Muscle layer of duodenum (tissue), 2 donors: ENCODE measurements at regions not wholly inside any gene's neighbourhood (a gene's known extent, or its start where the extent isn't known, plus 50 kb on each side); places are given as distances from the start of the nearest gene placed in this dataset.
"Not testable (repeated sequence)": the region's sequence is repeated elsewhere in the genome, so short reads cannot be mapped to it uniquely, and the experiment has no call there.

Experiments used
- H3K27ac ChIP-seq: one replicate; pipeline ENCODE4 v1.7.0; 2013; ENCODE audit warnings: mild to moderate bottlenecking, low read length
- H3K27me3 ChIP-seq: one replicate; pipeline ENCODE4 v1.7.0; 2013; ENCODE audit warnings: low read depth, mild to moderate bottlenecking, control low read depth, low read length
- H3K36me3 ChIP-seq, 2 donors: one replicate each; pipeline ENCODE4 v1.7.0; 2013; ENCODE audit warnings: low read length in 2 of 2, control low read depth in 1 of 2, mild to moderate bottlenecking in 1 of 2; ENCODE audit not compliant: insufficient read depth in 2 of 2, control insufficient read depth in 1 of 2
- H3K4me1 ChIP-seq, 2 donors: one replicate each; pipeline ENCODE4 v1.7.0; 2013; ENCODE audit warnings: low read length in 2 of 2, mild to moderate bottlenecking in 2 of 2, control low read depth in 1 of 2, moderate library complexity in 1 of 2; ENCODE audit not compliant: insufficient read depth in 2 of 2, control insufficient read depth in 1 of 2
- H3K4me3 ChIP-seq, 2 donors: one replicate each; pipeline ENCODE4 v1.7.0; 2013; ENCODE audit warnings: low read length in 2 of 2, low read depth in 1 of 2, mild to moderate bottlenecking in 1 of 2
- H3K9me3 ChIP-seq, 2 donors: one replicate each; pipeline ENCODE4 v1.7.0; 2013; ENCODE audit warnings: low read length in 2 of 2, control low read depth in 1 of 2, mild to moderate bottlenecking in 1 of 2; ENCODE audit not compliant: control insufficient read depth in 1 of 2
- donor health status: healthy.

- H3K4me3 ChIP-seq, result no peak overlapping the region
- H3K27ac ChIP-seq, result no peak overlapping the region
- no peaks in the 10 kb centered on the region for H3K4me1 ChIP-seq
- H3K27me3 ChIP-seq, result no peaks in the 10 kb centered on the region
- H3K9me3 ChIP-seq, result peaks cover 0 to 14% of the 10 kb centered on the region in 2 donors
- H3K36me3 ChIP-seq, result no peaks in the 10 kb centered on the region
These were observed 132.1 kb downstream of the TFCP2L1 start for GRCh38 chr2:121152861-121153260.

- Histone ChIP-seq H3K27me3 (no peaks in the 10 kb centered on the region), H3K27ac (no peak overlapping the region), H3K4me1 (no peaks in the 10 kb centered on the region), H3K36me3 (no peaks in the 10 kb centered on the region), H3K9me3 (peaks cover 0 to 20% of the 10 kb centered on the region in 2 donors), H3K4me3 (no peak overlapping the region)
These were observed 131.5 kb downstream of the TFCP2L1 start for GRCh38 chr2:121153516-121153915.

- Histone ChIP-seq H3K27me3 (no peaks in the 10 kb centered on the region), H3K27ac (no peak overlapping the region), H3K4me1 (no peaks in the 10 kb centered on the region), H3K36me3 (no peaks in the 10 kb centered on the region), H3K9me3 (peaks cover 0 to 20% of the 10 kb centered on the region in 2 donors), H3K4me3 (no peak overlapping the region)
These were observed 129.4 kb downstream of the TFCP2L1 start for GRCh38 chr2:121155502-121156056.

GRCh38 chr2:121157481-121157880 lies 127.5 kb downstream of the TFCP2L1 start:
- H3K36me3 ChIP-seq, H3K27ac ChIP-seq, H3K27me3 ChIP-seq, H3K4me3 ChIP-seq, H3K4me1 ChIP-seq: not testable (repeated sequence)
- peaks cover 0 to 20% of the 10 kb centered on the region in 2 donors for H3K9me3 ChIP-seq

- Histone ChIP-seq H3K27ac (no peak overlapping the region), H3K9me3 (peaks cover 4 to 23% of the 10 kb centered on the region in 2 donors), H3K36me3 (no peaks in the 10 kb centered on the region), H3K27me3 (no peaks in the 10 kb centered on the region), H3K4me3 (no peak overlapping the region), H3K4me1 (no peaks in the 10 kb centered on the region)
These were observed 125.5 kb downstream of the TFCP2L1 start for GRCh38 chr2:121159291-121160071.

- H3K27ac ChIP-seq, result no peak overlapping the region
These were observed 124.6 kb downstream of the TFCP2L1 start for GRCh38 chr2:121160366-121160765.

GRCh38 chr2:121161272-121161671 lies 123.7 kb downstream of the TFCP2L1 start:
- no peak overlapping the region for H3K4me3 ChIP-seq

More at GRCh38 chr2:121160366-121160765, 124.6 kb downstream of the TFCP2L1 start:
- Histone ChIP-seq H3K9me3 (peaks cover 4 to 23% of the 10 kb centered on the region in 2 donors), H3K27me3 (no peaks in the 10 kb centered on the region), H3K4me3 (no peak overlapping the region), H3K4me1 (no peaks in the 10 kb centered on the region), H3K36me3 (no peaks in the 10 kb centered on the region)

GRCh38 chr2:121162893-121163292 lies 122.1 kb downstream of the TFCP2L1 start:
- Histone ChIP-seq H3K27me3 (no peaks in the 10 kb centered on the region), H3K4me3 (no peak overlapping the region), H3K36me3 (no peaks in the 10 kb centered on the region), H3K9me3 (peaks cover 4 to 8% of the 10 kb centered on the region in 2 donors), H3K4me1 (no peaks in the 10 kb centered on the region), H3K27ac (no peak overlapping the region)

More at GRCh38 chr2:121161272-121161671, 123.7 kb downstream of the TFCP2L1 start:
- Histone ChIP-seq H3K36me3 (no peaks in the 10 kb centered on the region), H3K4me1 (no peaks in the 10 kb centered on the region), H3K27me3 (no peaks in the 10 kb centered on the region), H3K9me3 (peaks cover 4 to 23% of the 10 kb centered on the region in 2 donors), H3K27ac (no peak overlapping the region)

GRCh38 chr2:121164042-121164441 lies 121.0 kb downstream of the TFCP2L1 start:
- no peaks in the 10 kb centered on the region for H3K27me3 ChIP-seq
- no peaks in the 10 kb centered on the region for H3K36me3 ChIP-seq
- H3K4me3 ChIP-seq, result no peak overlapping the region
- H3K27ac ChIP-seq, result no peak overlapping the region
- H3K9me3 ChIP-seq, result peaks cover 3 to 4% of the 10 kb centered on the region in 2 donors
- no peaks in the 10 kb centered on the region for H3K4me1 ChIP-seq

- no peak overlapping the region for H3K27ac ChIP-seq
These were observed 119.9 kb downstream of the TFCP2L1 start for GRCh38 chr2:121165038-121165542.

More at GRCh38 chr2:121165038-121165542, 119.9 kb downstream of the TFCP2L1 start:
- no peaks in the 10 kb centered on the region for H3K36me3 ChIP-seq
- H3K4me3 ChIP-seq, result no peak overlapping the region
- H3K27me3 ChIP-seq, result no peaks in the 10 kb centered on the region
- H3K9me3 ChIP-seq, result peaks cover 3 to 4% of the 10 kb centered on the region in 2 donors
- no peaks in the 10 kb centered on the region for H3K4me1 ChIP-seq
